GM18909 (cell line): ENCODE measurements at regions not wholly inside any gene's neighbourhood (a gene's known extent, or its start where the extent isn't known, plus 50 kb on each side); places are given as distances from the start of the nearest gene placed in this dataset.

Experiments used
- ATAC-seq: cut with Tn5 transposase; IDR thresholded peaks from one replicate; pipeline ENCODE4 v1.9.1; 2021; ENCODE audit warnings: mild to moderate bottlenecking; ENCODE audit not compliant: unreplicated experiment, poor library complexity

DNA sequence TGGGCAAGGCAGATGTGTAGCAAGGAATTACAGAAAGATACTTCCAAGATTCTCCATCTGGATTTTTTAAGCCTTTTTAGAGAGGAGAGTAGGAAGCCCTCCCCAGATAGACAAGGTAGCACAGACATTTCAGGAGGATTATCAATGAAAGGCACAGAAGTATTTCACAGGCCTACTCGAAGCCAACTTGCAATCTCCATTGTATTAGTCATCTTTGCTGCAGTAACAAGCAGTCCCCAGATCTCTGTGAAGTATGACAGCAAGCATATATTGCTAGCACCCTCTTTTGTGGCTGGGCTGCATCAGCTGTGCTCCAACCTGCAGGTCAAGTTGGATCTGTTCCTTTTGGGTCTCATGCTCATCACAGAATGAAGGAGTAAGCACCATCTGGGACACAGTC, 101.6 kb downstream of the MAF start:
- ATAC-seq: no peak

DNA sequence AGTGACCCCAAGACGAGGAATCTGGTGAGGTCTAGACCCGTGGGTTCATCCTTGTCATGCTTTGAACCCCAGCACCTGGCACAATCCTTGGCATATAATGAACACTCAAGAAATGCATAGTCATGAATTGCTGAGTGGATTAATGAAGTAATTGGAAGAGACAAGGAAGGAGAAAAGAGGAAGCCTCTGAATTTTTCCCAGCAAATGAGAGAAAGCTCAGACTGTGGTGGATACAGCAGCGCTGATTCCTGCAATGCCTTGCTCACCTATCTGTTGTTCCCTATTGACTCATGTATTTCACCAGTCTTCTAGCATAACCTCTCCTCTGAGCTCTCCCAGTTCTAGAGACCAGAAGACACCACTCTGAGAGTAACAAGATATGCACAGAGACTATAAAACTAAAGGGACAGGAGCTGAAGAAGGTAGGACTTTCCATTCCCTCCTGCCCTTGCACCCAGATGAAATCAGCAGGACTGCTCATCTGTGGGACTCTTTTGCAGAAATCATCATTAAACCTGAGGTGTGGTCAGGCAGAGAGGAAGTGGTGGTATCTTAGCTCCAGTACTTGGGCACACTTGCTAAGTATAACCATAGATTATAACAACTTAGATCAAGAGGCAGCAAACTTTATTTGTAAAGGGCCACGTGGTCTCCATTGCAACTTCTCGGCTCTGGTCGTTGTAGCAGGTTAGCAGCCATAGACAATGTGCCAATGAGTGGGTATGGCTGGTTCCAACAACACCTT, 102.8 kb downstream of the MAF start:
- ATAC-seq: no peak

GRCh38 chr16:79493911-79494310, 106.6 kb downstream of the MAF start:
- no peak for ATAC-seq

DNA sequence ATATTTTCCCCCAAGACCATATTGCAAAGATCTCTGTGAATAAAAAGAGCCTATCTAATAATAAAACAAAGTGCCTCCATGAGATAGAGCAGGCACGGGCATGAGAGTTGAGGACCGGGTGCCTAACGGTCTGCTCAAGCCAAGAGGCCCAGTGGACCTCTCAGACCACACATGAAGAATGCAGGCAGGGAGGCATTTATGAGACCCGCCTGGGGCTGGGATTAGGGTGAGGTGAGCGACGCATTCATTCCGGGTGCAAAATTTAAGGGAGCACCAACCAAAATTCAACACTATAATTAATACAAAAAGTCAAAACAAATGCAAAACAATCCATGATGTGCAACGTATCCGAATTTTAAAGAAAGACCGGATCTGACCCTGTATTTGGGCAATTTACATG, 108.5 kb downstream of the MAF start:
- no peak for ATAC-seq

- no peak for ATAC-seq
Measured at GRCh38 chr16:79485020-79485419, 115.5 kb downstream of the MAF start.

GRCh38 chr16:79484237-79484636, 116.3 kb downstream of the MAF start:
- no peak for ATAC-seq

DNA sequence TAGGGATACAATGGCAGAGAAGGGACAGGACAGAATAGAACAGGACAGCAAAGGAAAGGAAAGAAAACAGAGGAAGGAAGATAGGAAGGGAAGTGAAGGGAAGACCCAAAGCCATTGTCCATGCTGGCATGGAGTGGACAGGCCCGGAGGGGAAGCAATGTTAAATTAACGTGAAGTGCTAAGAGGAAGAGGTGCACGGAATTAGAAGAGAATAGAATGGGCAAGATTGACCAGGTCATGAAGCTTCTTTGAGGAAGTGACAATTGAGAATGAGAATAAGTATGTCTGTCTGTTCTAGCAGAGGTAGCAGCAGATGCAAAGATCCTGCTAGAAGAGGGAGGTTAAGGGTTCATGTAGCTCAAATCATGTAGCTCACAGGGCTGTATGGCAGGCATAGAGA, 117.2 kb downstream of the MAF start:
- ATAC-seq: no peak

GRCh38 chr16:79482011-79482410, 118.5 kb downstream of the MAF start:
- no peak for ATAC-seq

- no peak for ATAC-seq
Measured at GRCh38 chr16:79480929-79481328, 119.6 kb downstream of the MAF start.

GRCh38 chr16:79480056-79480455, 120.5 kb downstream of the MAF start:
- ATAC-seq: no peak

DNA sequence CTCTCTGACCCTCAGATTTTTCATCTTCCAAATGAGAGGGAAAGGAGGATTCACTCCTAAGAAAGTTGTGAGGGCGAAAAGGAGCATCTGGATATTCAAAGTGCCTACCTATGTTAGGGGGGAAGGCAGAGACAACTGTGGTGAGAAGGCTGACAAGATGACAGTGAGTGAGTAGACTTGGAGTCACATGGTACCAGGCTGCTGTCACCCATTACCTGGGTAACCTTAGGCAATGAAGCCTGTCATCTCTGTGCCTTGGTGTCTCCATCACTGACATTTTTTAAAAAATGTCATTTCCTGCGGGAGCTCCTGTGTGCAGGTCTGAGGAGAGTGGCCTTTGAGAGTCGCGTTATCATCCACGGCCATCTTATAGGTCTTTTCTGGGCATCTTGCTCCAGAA, 124.0 kb downstream of the MAF start:
- ATAC-seq: no peak

GRCh38 chr16:79475841-79476240, 124.7 kb downstream of the MAF start:
- no peak for ATAC-seq

GRCh38 chr16:79473456-79473855, 127.1 kb downstream of the MAF start:
- no peak for ATAC-seq

GRCh38 chr16:79472426-79472825, 128.1 kb downstream of the MAF start:
- ATAC-seq: no peak

DNA sequence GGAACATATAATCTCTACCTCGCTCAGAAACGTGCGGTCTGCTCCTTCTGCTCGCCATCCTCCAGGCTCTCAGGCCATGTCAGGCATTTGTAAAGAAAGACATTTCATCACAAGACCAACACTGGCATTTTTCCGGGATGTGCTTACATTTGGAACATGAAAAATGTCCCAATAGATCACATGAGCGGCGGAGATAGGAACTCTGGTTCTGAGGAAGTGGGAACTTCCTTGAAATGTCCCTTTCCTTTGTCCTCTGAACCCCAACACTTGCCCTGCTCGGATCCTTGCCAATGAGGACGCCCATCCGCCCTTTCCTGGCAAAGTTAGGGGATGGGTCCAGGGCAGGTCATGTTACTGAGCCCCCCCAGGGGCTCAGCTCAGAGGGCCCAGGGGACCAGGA, 130.5 kb downstream of the MAF start:
- no peak for ATAC-seq

DNA sequence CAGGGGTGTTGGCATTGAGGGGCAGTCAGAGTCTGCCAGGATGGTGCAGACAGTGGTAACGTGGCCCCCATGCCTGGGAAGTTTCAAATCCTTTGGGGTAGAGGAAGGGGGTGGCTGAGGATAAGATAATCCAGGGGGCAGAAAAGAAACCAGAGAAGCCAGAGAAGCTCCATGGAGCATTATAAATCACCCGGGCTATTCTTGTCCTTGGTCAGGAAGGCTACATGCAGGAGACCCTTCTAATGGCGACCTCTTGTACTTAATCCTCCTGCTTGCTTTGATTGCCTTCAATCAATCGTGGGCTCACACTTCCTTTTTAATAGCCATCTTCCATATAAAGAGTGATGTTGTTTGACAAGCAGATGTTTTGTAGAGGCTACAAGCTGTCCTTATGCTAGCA, 131.9 kb downstream of the MAF start:
- no peak for ATAC-seq

- ATAC-seq: no peak
Measured at GRCh38 chr16:79468121-79468552, 132.4 kb downstream of the MAF start.

GRCh38 chr16:79466111-79466510, 134.4 kb downstream of the MAF start:
- no peak for ATAC-seq

- ATAC-seq: no peak
Measured at GRCh38 chr16:79463841-79464240, 136.7 kb downstream of the MAF start.

DNA sequence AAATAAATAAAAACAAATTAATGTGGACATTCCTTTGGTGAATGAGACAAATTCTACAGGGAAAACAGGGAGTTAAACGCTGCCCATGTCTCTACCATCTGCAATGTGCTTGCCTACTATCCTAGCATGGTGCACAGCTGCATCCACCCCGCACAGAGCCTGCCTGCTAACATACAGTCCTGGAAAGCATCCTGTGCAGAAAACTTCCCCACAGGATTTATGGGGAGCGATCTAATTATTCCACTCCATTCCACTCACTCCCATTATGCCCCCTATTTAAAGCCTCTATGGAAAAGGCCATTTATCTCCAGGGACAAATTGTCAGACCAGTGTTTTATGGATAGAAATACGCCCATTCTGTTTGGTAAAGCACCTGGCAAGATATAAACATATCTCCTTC, 144.5 kb downstream of the MAF start:
- no peak for ATAC-seq

GRCh38 chr16:79452671-79453070, 147.9 kb downstream of the MAF start:
- no peak for ATAC-seq

GRCh38 chr16:79451196-79451816, 149.2 kb downstream of the MAF start:
- ATAC-seq: peak; percentile 59
